SKM-1 (cell line): ENCODE measurements at regions not wholly inside any gene's neighbourhood (a gene's known extent, or its start where the extent isn't known, plus 50 kb on each side); places are given as distances from the start of the nearest gene placed in this dataset.

Experiments
- DNase-seq: peaks from one replicate; lab custom pipeline; 2025; ENCODE audit not compliant: unreplicated experiment; lab: John Stamatoyannopoulos, UW

DNA sequence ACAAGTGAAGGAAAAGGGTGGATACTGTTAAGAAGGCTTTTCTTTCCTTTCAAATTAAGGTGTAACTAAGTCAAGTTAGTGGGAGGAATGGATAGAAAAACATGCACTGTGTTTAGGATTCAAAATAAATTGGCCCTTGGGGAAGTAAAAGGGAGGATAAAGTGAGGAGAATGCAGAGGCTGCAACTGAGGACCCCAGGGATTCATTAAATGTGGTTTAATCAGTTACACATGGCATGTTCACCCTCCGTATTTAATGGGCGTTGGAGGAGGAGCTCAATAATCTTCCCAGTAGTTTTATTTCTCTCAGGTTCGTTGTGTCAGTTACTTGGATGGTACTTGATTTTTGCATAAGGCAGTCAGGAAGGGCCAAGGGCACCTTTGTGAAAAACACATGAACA, 966.3 kb downstream of the JRKL start:
- no peak for DNase-seq

DNA sequence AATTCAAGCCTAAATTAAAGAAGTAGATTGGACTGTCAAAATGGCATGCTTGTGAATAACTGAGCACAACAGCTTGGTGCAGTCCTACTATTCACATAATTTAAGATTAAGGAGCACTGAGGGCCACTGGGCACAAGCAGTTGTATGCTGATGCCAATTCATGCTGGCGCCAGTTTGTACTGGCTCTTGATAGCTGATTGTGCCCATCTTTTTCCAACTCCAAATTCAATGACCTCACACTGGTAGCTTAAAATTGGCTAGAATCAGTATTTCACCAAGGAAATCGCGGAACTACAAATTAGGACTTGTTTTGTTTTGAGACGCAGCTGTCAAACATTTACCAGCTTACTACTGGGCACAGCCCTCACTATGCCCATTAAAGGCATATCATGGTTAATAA, 969.2 kb downstream of the JRKL start:
- no peak for DNase-seq

DNA sequence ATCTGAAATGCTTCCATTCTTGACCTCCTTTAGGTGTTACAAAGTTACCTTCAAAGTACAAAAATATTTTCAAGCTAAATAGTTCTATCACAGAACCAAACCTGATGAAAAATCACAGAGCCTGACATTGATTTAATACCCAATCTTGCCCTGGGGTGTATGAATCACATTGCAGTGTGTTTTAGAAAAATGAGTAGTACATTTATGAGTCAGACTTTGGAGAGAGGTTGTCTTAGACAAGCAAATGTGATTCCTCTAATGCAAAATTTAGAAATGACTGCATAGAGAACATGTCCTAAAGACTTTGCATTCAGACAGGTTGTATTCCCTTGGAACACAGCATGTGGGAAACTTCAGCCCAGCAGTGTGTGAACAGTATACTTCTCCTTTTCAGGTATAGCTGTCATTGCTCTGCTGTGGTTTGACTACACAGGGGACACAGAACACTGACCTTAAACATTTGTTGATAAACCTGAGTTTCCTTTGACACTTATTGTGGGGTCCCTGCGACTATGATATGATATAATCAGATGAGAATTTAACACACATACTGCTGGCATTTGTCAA, 972.1 kb downstream of the JRKL start:
- DNase-seq, result no peak

DNA sequence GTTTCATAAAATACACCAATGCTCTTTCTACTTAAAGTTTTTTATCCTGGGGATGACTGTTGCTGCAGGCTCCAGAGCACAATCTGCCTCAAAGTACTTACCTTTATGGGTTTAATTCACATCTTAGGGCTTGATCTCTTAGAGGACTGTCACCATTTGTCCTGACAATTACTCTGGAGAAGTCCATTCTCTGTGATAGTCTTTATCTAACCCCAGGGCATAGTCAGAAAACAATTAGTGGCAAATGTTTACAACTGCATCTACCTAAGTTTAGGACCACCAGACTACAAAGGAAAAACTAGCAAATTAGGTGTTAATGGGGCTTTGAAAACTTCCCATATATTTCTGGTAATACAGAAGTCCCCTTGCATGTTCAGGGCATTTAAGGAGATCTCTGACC, 973.5 kb downstream of the JRKL start:
- no peak for DNase-seq

DNA sequence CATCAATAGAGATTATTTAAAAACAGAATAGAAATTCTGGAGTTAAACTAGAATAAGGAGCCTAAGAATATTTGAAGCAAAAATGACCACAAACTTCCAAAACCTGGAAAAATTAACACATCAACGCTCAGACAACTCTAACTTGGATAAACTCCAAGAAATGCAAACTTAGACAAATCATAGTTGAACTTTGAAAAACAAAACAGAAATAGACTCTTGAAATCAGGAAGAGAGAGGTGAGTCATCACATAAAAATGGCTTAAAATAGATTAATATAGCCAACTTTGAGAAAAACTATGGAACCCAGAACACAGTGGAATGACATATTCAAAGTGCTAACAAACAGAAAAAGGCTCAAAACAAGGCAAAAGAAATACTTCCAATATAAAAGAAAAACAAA, 974.2 kb downstream of the JRKL start:
- DNase-seq, result no peak

DNA sequence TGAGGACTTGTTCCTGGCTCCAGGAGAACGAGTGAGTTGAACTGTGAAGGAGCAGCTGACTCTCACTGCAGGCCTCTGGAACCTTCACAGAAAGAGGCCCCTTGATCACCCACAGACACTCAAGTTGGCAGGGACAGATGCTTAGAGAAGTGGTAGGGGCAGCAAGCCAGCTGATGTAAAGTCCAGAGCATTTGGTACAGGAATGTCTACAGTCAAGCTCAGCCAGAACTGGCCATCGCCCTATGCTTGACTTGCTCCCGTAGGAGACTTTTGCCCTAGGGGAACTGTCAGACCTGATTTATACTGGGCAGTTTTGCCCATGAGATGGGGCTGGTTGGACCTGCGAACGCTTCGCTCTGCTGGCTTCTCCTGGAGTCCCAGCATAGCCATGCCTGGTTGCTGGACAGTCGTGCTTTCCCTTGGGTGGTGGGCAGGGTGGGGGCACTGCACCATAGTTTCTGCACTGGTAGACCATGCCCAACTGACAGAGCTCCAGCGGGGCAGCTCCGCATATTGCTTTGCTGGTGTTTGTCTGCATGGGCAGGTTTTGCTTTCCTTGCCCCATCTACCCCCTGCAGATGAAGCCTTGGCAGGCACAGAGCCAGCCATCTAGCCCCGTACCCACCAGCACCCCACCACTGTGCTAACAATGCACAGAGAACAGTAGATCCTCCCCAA, 977.7 kb downstream of the JRKL start:
- no peak for DNase-seq

DNA sequence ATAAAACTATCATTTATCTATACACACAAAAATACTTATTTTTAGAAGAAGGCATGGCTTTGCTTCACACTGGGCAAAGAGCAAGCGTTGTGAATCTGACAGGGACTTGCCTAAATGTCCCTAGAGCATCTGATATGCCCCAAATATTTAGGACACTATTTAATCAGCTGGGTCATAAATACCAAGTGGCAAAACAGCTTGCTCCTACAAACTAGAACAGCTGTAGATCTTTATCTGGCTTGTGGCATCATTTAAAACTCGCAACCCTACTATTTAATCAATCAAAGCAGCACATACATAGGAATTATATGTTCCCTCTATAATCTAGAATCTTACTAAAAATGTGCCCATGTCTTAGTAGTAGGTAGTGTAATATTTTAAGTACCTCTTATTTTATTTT, 999.5 kb downstream of the JRKL start:
- DNase-seq, result no peak

DNA sequence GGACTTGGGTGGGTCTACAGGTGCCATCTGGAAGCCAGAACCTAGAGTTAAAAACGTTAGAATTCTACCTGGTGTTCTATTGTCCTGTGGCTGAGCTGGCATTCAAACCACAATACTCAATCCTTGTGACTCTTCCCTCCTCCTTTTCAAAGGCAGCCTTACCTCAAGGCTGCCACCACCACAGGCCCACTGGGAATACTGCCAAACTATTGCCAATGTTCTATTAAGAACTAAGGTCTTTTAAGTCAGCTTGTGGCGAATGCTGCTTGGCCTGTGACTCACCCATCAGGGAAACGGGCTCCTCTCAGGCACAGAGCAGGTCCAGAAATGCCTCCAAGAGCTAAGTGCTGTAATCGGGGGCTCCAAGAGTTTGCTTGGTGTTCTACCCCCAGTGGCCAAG, 1008.4 kb downstream of the JRKL start:
- no peak for DNase-seq

DNA sequence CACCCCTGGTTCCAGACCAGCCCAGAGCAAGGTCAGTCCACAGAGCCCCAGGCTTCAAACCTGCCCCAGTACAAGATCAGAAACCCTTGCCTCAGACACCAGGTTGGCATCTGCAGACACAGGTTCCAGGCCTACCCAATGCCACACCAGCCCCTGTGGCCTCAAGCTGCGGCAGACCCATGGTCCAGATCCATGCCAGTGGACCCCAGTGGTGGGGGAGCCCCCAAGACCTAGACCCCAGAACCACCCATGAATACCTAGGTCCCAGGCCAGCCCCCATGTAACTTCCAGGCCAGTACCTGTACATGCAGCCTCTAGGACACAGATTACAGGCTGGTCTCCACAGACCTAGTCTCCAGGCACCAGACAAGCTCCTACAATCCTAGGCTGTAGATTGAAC, 1019.3 kb downstream of the JRKL start:
- DNase-seq, result no peak

DNA sequence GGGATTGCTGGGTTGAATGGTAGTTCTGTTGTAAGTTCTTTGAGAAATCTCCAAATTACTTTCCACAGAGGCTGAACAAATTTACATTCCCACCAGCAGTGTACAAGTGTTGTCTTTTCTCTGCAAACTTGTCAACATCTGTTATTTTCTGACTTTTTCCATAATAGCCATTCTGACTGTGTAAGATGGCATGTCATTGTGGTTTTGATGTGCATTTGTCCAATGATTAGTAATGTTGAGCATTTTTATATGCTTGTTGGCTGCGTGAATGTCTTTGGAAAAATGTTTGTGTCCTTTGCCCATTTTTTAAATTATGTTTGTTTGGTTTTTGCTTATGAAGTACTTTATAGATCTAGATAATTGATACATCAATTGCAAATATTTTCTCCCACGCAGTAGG, 1025.0 kb downstream of the JRKL start:
- DNase-seq, result no peak

DNA sequence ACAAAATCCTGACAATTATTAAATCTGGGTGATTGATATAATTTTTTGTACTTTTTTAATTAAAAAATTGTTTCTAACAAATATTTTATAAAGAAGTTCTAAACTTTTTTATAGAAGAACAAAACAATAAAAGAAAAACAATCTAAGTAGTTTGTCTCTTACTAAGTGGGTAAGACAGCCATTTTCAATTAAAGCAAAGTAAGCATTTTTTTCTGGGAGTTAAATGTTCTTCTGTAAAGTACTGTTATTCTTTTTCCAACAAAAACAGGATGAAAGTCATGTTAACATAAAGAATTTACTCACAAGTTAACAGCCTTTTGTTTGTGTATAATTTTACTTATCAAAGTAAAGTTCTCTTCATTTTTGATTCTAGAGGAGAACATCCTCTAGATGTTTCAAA, 1029.9 kb downstream of the JRKL start:
- no peak for DNase-seq

DNA sequence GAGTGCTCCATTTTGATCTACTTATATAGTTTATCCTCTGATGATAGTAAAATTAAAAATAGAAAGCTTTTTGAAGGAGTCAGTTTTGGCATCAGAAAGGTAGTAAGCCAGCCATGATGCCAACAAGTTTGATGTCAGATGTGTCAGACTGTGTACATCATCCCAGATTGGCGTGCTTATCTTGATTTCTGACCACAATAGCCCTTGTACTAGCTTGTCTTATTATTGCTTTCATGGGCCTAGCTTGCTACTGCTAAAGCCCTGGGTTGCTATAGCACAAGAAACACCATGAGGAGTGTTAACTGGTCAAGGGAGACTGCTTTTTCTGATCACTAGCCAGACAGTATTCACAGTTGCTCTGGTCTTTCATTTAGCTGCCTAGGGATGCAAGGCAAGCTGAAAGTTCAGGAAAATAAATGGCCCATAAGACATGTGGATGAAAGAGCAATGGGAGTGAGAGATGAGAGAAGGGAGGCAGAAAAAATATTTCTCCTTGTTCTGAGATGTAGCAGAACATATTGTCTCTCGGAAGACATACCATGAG, 1038.5 kb downstream of the JRKL start:
- no peak for DNase-seq

DNA sequence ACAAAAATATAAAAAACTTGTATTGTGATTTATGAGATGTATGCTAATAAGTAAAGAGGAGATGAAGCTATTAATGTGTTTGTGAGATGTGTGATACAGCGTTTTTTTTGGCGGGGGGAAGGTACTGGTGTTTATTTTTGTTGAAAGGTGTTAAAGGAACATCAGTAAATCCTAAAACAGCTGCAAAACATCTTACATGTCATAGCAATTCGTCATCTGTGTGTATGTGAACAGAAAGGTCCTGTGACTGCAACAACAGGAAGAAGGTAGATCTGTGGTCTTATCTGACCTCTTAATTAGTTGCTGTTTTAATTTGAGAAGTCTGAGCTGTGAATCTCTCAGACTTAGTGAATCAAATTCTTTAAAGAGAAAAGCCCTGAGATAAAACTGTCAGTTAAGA, 1041.1 kb downstream of the JRKL start:
- DNase-seq, result no peak

DNA sequence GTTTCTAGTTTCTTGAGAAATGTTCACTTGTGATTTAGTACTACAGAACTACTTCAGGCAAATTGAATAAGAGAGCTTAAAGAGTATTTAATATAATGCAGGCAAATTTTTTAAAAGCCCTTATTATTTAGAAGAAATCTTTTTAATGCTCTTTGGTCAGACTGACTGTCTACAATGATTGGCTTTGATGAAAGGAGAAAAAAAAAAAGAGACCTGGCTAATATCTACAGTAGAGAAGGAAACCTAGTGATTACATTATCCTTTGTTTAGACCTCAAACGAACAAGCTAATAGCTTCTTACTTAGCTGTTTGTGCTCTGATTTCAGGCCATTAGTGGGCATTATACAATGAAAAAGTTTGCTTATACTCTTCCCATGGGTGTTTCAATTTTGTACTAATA, 1043.1 kb downstream of the JRKL start:
- no peak for DNase-seq

DNA sequence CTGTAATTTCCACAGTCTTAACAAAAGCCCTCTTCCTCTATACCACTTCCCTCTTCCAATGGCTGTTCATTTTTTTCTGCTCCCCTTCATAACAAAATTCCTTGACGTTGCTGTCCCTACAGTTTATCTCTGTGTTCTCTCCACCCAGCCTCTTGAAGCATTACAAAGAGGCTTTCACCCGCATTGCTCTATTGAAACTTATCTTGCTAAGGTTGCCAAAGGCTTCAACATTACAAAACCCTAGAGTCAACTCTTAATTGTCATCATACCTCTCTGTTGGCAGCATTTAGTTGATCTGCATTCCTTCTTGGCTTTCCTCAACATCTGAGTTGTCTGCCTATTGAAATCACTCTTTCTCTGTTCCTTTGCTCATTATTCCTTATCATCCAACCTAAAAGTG, 1055.7 kb downstream of the JRKL start:
- DNase-seq, result no peak

DNA sequence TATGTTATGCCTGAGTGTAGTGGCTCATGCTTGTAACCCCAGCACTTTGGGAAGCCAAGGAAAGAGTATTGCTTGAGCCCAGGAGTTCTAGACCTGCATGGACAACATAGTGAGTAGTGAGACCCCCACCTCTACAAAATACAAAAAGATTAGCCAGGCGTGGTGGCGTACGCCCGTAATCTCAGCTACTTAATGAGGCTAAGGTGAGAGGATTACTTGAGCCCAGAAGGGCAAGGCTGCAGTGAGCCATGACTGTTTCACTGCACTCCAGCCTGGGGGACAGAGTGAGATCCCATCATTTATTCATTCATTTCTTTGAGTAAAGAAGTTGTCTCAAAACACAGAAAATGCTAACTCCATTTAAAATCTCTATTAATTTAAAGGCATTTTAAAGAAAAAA, 1061.6 kb downstream of the JRKL start:
- no peak for DNase-seq

DNA sequence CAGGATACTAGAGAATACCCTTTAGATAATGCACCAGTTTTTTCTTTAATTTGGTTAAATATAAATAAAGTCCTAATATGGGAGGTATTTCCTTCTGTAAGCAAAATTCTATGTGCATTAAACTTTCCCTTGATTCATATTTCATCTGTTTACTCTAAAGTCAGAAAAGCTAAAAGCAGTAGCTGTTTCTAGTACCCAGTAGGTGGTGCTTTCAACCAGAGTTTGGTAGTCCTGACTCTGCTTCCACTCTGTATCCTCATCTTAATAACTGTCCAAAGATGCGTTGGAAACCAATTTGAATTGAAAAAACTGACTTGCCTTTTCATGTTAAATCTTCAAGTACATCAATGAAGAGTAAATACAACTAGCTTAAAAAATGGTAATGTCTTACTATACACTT, 1065.2 kb downstream of the JRKL start:
- DNase-seq, result no peak

DNA sequence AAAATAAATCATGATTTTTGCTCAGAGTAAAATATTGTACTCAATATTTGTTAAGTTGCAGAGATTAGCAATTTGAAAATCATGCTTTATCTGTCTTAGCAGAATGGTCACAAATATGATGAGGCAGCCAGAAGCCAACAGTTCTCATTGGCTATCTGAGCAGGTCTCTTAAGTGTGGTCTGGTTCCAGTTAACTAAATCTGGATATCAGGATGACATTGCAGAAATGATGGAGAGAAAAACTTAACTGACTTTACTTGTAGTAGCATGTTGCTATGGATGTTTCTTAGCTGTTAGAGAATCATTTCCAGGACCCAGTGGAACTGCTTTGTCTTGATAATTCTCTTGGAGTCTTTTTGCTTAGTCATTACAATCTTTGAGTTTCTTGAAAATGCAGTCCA, 1070.3 kb downstream of the JRKL start:
- no peak for DNase-seq

DNA sequence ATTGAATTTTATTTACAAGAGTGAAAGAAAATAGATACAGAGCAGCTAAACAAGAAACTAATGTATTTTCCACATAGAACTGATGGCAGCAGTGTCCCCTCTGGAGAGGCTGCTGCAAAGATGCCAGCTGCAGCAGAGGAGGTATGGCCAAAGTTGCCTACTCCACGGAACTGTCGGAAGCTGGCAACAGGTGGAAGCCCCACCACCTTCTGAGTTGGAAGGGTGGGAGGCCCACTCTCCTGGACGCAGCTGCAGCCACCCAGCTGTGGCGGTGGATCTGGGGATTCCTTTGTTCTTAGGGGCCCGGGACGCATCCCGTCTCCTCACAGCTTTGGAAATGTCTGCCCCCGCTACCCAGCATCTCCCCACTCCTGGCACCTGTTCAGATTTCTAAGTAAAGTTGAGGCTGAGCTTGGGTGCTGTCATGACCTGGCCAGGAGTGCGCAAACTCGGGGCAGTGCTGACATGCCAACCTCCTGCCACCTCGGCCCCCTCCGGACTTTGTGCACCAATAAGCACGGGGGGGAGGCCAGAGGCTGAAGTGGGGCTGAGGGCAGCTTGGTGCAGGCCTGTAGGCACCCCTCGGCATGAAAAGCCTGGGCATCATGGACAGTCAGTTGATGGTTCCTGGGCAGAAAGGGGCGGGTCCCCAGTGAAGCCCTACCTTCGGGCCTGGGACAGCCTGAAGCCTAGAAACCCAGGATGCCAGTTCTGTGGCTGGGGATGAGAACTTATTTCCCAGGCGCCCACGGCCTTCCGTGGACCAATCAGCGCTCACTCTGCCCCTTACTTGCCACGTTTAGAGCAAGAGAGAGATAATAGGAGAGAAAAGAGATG, 1071.4 kb downstream of the JRKL start:
- DNase-seq, result no peak

DNA sequence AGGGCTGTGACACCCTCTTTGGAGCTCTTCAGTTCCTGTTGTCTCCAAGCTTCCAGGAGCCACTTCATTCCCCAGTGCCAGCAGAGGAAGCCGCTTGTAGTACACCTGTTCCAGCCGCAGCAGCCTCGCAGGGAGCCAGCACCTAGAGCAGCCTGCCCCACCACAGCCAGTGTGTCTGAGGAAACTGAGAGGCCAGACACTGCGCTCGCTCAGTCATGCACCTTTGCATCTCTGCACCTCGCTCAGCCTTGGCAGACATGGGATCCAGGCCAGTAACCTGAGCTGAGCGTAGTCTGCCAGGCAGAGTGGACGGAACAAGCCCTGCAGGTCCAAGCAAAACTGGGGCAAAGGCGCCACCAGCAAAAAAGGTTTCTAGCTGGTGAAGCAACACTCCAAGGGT, 1072.1 kb downstream of the JRKL start:
- DNase-seq, result no peak

DNA sequence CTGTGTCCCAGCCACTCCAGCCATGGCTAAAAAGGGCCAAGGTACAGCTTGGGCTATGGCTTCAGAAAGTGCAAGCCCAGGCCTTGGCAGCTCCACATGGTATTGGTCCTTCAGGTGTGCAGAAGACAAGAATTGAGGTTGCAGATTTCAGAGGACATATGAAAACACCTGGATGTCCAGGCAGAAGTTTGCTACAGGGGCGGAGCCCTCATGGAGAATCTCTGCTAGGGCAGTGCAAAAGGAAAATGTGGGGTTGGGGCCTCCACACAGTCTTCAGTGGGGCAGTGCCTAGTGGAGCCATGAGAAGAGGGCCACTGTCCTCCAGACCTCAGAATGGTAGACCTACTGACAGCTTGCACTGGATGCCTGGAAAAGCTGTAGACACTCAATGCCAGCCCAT, 1074.1 kb downstream of the JRKL start:
- no peak for DNase-seq

DNA sequence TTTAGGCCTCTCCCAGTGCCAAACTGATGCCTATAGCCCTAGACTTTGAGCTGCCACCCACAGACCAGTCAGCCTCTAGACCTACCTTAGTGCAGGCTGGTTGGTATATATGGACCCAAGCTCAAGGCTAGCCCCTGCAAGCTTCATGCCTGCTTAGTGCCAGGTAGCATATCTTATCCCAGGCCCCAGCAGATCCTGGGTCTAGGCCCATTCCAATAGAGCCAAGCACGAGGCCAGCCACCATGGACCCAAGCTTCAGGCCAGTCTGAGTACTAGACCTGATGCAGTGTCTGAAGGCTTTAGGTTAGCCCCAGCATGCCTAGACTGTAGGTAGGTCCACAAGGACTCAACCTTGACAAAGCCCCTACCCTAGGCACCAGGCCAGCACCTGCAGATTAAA, 1081.7 kb downstream of the JRKL start:
- DNase-seq, result no peak
